NCI-H187 treated with DMSO at 0.1 percent for 48 hours (cell line): ENCODE measurements at regions not wholly inside any gene's neighbourhood (a gene's known extent, or its start where the extent isn't known, plus 50 kb on each side); places are given as distances from the start of the nearest gene placed in this dataset.

Experiments used
- DNase-seq: peaks from one replicate; lab custom pipeline; 2025; lab: John Stamatoyannopoulos, UW

DNA sequence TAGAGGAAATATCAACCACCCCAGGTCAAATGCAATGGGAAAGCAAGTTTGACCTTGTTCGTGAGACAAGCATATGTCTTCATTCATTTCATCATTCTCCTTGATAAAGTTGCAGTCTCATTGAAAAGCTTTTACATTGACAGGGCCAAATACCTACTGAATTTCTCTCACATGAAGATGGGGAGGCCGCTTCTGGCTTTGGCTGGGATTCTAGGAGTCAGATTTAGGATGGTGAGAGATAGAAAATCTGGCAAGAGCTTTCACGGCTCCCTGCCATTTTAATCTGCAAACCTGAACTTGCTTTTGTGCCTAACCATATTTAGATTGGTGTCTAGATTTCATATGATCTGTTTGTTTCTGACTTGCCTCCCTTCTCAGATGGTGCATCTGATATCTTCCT is 88.0 kb downstream of the TMEM100 start:
- DNase-seq: no peak

DNA sequence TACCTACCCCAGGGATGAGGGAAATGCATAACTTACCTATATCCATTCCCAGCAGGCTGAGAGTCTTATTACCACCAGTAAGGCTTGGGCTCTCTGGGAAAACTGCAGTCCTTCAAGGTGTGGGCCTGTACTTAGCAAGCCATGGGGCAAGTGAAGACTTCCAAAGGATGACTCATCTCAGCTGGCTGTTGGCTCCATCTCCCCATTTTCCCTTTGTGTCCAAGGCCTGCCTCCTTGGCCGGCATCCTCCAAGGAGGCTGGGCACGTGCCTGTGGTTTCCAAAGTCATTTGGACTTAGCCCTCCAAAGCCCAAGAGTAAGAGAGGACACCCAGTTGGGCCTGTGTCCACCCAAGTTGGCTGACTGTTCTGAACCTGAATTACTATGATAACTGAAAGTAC is 89.8 kb downstream of the TMEM100 start:
- DNase-seq: no peak

DNA sequence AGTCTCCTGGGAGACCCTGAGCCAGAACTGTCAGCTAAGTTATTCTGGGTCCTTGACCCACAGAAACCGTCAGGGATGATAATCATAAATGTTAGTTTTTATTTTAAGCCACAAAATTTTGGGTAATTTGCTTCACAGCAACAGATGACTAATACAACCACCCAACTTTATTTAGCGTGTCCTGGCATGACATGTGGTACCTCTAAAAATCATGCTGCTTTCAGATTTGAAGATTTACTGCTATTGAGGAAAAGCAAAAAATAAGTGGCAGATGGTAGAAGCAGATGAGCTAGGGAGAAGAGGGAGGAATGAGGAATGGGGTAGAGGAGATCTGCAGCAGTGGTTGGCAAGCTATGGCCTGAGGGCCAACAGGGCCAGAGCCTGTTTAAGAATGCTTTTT is 90.4 kb downstream of the TMEM100 start:
- no peak for DNase-seq

DNA sequence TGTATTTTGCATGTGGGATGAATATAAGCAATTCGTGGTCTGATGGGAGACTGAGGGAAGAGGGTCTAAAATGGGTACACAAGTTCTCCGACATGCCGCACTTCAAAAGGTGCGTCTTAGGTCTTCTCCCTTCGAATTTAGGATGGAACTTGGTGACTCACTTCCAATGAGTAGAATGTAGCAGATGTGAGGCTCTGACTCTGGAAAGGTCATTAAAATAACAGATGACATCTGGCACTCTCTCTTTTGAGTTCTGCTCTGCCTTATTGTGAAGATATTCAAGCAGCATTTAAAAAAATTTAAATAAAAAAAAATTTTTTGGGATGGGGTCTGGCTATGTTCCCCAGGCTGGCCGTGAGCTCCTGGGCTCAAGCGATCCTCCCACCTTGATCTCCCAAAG is 92.7 kb downstream of the TMEM100 start:
- no peak for DNase-seq

DNA sequence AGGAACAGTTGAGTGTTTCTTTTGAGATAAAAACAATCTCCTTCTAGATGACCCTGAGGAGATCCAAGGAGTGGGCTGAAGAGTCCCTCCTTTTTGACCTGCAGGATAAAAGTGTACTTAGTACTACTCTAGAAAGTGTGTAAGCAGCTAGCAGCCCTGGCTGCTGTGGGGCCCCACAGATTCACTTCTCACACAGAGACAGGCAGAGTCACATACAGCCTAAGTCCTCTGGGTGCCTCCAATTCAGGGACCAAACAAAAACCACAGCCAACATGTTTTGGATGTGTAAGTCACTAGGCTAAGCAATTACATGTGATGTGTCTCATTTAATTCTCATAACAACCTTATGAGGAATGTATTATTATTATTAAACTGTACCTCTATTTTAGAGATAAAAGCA is 97.1 kb downstream of the TMEM100 start:
- DNase-seq: no peak

DNA sequence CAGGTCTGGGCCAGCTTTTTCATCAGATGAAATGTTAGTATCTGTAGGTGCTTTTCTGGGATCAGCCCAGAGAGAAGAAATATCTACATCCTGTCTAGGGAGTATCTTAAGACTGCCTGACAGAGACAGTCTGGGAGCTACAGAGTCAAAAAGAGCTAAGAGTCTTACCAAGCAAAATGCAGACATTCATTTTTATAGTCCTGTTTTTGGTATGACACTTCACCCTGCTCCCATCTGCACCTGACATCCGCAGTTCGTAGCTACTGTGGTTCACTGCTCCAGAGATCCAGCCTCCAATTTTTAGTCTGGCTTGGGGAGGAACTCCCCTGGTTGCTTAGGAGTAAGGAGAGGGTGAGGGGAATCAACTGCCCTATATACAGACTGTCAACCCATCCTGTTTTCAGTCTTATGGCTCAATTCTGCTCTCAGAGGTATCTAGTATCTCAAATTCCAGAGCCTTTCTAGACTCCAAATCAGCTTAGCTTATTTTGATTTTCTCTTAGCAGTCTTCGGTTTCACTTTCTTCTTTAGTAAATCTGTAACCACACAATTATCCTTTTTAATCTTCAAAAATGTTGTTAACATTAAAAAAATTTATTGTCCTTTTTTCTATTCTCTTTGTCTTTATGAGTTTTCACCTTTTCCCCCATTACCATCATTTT is 97.8 kb downstream of the TMEM100 start:
- DNase-seq: no peak

DNA sequence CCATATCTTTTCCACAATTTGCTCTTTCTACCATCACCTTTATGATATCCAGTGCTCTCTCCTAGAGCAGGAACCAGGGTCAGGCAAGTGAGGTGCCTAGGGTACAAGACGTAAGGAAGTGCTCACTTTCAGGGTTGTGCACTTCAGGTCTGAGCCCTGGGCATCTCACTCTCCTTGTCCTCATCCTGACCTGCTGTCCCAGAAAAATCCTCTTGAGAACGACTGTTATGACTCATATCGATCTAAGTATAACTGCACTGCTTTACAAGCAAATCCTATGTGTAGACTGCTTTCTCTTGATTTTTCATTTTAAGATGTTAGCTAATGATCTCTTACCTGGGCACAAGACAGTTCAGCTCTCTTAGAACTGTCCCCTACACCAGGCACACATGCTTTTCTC is 100.1 kb downstream of the TMEM100 start:
- DNase-seq: no peak

DNA sequence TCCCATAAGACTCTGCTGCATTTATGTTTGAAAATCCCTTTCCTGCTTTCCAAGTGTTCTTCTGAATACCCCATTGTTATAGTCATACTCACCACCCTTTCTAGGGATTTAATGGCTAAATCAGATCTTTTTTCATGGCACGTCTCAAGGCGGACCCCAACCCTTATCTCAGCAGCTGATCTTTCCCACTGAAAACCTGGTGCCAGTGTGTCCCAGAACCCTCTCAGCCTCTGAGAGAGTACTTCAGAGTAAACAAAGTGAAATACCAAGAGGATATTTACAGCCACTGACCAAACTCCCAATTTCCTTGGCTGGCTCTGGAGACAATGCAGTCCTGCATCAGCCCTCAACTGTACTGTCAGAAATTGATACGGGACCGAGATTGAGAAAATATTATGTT is 101.7 kb downstream of the TMEM100 start:
- no peak for DNase-seq

DNA sequence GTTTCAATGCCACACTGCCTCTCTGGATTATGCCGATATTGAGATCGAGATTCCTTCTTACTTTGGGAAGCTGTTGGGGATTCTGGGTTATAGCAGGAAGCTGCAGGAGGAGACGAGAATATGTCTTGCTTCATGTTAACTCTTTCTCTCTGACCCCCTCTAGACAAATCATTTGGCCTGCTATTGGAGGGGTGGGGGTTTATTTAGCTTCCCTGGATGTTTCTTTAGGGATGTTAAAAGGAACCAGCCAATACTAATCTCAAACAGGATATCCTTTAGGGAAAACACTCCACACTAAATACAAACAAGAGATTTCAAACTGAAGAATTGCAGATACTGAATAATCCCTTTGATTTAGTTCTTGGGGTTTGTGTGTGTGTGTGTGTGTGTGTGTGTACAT is 102.6 kb downstream of the TMEM100 start:
- DNase-seq: no peak

DNA sequence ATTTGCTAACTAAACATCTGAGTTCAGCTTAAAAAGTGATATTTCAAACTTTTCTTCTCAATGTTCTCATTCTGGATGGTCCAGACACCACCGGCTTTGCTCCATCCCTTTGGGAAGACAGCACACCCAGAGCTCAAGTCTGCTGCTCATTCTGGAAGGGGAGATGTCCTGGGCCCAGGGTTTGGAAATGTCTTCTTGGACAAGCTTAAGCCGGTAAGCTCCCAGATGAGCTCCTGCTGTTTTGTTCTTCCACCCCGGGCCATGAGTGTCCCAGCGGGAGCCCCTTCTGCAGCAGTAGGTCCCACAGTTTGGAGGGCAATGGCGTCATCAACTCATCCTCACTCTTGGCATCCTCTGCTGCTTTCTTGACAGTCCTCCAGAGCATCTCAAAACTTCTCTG is 105.2 kb downstream of the TMEM100 start:
- no peak for DNase-seq

DNA sequence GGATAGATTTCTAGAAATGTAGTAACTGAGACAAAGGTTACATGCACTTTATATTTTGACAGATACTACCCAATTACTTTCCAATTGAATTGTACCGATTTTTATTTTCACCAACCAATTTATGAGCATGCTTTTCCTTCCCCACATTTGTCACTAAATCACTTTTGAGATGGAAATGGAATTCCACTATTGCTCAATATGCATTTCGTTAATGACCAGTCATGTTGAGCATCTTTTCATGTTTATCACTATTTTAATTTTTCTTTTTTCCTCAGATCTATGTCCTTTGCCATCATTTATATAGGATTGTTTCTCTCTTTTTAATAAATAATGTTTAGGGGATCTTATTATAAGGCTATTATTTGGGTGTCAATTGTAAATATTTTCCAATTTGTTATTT is 102.8 kb upstream of the SMIM36 start:
- DNase-seq: no peak

DNA sequence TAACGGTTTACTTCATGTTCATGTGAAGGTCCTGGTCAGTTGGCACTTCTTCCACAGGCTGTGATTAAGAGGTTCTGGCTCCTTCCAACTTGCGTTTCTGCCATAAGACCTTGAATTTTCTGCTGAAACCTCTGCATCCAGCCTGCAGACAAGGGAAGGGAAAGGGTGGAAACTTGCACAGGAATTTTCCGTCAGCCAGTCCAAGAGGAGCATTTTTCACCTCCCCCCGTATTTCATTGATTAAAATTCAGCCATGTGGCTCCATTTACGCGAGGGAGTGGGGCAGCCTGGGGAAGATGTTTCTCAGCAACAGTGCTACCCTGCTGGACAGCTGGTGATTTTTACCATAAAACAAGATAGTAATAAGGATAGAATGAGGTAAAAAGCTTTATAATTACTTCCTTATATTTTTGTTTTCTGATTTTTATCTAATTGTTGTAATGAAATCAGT is 101.5 kb upstream of the SMIM36 start:
- DNase-seq: no peak

DNA sequence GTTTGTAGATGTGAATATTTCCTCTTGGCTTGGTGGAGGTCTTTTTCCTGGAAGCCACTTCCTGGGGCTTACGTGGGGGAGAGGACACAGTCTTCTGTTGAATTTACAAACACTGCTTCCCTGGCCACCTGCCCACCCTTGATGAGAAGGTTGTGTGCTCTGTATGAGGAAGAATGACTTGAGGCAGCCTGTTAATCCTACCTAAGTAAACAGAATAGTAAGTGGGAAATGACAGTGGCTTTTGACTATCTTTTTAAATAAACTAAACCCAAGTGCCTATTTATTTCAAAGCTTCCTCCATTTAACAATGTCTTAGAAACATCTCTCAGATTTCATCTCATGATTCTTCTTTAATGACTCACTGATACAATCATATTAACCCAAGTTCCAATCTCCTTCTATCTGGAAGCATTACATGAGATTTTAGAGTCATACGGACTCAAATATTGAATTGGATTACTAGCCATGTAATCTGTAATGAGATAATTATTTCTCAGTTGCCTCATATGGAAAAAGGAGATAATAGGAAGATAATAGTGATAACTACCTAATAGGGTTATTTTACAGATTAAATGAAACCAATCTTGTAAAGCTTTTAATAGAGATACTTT is 96.6 kb upstream of the SMIM36 start:
- DNase-seq: no peak

DNA sequence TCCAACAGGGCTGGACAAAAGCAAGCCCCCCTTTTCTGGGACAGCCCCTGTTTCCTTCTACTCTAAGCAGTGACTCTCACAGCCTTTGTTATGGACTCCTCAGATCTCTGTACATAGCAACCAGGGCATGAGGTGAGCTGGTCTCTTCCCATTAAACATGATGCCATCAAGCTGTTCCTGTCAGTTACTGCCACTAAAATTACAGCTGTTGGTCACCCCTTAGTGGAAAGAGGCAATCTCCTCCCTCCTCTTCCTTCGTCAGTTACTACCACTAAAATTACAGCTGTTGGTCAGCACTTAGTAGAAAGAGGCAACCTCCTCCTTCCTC is 95.2 kb upstream of the SMIM36 start:
- no peak for DNase-seq

DNA sequence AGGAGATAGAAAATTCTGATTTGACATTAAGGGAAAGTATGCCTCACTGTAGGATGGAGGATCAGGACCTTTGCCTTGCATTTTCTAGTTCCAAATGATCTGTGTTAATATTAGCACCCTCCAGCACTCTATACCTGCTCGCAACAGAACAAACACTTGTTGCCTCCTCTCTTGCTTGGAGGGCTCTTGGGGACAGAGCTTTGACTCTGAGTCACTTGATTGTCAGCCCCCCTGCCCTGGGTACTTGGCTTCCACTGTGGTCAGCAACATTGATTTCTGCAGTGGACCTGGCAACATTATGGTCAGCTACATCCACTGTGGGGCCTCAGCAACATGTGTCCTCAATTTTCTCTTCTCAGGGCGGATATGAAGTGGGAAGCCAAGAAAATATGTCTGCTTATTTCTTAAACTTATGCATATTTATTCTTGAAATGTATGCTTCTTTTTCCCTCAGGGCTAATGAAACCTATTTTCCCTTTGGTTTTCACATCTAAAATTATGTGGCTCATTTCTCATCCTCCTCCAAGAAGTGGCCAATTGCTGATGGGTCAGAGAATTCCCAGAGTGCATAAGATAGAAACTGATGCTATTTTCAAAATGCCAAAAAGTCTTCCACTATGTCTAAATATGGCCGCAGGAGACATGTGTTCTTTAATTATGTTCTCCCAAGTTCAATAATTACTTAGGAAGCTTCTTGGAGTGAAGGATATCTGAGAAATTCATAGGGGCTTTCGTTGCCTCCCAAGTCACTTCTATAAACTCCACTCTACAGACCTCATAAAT is 94.6 kb upstream of the SMIM36 start:
- no peak for DNase-seq

DNA sequence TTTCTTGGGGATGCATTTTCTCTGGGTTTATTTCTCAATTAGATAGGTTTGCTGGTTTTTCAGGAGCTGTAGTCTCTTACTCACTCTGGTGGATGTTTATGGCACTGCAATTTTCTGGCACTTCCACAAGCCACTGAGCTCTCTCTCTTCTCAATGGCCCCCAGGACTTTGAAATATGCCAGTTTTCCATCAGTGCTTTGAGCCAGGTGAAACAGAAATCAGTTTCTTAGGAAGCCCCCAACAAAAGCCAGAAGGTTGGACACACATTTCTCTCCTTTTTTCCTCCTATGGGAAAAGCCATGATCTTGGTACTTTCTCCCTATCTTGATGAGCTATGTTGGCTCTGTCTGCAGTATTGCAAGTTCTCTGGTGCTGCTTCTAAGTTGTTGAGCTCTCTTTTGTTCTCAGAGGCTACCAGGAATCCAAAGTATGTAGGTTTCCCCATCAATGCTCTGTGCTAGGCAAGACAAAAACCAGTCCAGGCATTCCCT is 90.7 kb upstream of the SMIM36 start:
- DNase-seq: no peak

DNA sequence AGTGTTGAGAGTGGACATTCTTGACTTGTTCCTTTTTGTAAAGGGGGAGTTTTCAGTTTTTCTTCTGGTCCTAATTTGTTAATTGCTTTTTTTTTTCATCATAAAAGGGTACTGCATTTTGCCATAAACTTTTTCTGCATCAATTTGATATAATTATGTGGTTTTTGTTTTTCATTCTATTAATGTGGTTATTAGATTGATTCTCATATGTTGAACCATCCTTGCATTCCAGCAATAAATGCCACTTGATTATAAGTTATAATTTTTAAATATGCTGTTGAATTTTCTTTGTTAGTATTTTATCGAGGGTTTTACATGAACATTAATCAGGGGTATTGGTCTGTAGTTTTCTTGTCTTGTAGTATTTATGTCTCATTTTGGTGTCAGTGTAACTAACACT is 87.2 kb upstream of the SMIM36 start:
- DNase-seq: no peak

DNA sequence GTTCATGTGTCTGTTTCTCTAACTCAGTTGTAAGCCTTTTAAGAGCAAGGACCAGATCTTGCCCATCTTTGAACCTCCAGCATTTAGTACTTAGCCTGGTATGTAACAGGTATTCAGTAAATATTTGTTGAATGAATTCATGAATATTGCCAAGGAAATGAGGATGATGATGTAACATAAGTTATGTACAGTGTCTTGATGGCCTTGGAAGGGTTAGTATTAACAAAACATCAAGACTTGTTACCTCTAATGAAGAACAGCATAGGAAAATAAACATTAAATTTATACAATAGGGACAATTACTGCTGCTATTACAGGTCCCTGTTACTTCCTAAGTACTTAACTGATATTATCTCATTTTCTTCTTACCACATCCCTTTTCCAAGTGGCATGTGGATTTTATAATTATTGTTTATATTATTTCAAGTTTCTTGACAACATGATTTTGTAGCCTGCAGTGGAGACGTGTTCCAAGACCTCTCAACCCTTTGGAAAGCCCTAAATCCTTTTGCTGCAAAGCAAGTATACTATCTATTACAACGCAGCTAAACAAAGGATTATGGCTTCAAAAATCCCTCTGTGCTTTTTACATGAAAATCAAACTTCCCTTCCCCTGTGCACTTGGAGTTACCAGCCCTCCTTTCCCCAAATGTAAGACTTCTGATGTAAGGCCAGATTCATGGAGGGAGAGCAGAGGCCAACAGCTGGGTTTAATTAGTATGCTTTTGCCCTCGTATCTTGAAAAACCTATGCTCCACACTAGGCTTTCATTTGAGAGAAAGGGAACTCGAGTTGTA is 77.4 kb upstream of the SMIM36 start:
- no peak for DNase-seq

DNA sequence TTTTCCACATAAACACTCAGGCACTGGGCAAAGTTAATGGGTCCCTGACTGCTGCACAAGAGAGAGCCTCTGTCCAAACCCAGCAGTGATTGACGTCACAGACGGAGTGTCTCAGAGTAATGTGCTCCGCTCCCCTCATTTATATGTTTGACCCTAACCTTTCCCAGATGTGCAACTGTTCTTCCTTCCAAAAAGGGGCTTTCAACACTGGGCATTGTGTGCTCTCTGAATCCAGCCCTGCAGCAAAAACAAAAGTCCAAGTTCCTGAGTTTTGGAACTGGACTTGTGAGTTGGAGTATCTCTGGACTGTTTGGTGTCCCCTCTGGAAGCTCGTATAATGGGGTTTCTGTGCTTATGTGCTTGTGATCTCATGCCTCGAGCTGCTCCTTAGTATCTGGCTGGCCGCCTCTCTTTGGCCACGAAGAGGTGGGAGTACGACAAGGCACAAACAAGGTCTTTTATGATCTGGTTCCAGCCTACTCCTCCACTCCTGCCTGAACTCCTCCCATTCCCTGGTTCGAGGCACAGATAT is 76.4 kb upstream of the SMIM36 start:
- DNase-seq: no peak

DNA sequence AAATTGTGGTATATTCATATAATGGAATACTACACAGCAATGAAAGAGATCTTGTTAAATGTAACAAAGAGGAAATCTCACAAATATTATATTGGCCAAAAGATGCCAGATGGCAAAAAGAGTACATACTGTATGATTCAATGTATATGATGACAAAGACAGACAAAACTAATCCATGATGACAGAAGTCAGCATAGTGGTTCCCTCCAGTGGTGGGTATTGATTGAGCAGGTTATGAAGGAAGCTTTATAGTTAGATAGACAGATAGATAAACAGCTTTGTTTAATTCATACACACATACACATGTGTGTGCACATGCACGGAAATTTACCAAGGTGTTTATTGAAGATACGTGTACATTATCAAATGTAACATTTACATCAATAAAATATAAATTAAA is 74.4 kb upstream of the SMIM36 start:
- DNase-seq: no peak

DNA sequence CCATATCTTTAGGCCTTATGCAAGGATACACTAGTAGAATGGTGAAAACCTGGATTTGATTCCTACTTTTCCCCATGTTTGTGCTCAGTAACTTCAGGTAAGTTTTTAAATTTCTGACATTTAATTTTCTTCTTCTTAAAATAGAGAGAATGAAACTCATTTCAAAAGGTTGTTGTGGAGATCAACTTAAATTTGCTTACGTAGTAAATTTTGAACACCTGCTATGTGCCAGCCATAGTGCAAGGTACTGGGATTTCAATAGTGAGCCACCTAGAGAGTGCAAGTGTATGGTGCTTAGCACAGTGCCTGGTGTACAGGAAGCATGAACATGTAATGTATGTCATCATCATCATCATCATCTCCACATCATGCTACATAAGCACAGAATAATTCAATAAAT is 73.6 kb upstream of the SMIM36 start:
- no peak for DNase-seq

DNA sequence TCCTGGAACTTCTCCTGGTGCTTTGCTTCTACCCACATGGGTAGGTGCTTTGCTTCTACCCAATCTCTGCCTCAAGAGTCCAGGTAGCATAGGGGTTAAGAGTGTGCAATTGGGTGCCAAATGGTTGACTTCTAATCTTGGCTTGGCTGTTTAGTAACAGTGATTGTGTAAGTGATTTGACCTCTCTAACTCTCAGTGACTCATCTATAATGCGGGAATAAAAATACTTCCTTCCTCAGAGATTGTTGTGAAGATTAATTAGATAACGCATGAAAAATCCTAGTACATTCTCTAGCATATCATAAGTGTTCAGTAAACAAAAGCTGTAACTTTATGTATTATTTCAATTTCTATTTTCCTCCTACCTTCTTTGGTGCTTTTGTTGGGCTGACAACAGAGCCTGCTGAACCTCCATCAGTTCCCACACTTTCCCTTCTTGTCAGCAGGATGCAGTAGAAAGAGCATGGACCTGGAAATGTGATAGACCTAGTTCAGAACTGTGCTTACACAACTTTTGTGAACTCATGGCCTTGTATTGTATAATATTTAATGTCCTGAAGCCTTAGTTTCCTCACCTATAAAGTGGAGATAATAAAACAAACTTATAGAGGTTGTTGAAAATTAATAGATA is 72.9 kb upstream of the SMIM36 start:
- no peak for DNase-seq
